ENCODE measurements at regions not wholly inside any gene's neighbourhood (a gene's known extent, or its start where the extent isn't known, plus 50 kb on each side); places are given as distances from the start of the nearest gene placed in this dataset.

DNA sequence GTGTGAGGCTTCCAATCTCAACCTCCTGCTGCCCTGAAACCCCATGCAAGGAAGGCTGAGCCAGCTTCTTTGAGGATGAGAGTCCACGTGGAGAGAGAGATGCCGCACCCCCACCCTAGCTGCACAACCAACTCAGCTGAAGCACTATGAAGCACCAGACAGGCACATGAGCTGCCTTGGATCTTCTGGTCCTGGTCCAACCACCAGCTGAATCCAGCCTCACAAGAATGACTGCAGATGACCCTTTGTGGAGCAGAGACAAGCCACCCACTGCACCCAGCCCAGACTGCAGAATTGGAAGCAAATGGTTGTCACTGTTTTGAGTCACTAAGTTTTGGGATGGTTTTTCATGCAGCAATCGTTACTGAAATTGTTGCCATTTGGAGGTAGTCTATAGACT, 149.6 kb upstream of the SYT13 start:
- DNase-seq = no peak

DNA sequence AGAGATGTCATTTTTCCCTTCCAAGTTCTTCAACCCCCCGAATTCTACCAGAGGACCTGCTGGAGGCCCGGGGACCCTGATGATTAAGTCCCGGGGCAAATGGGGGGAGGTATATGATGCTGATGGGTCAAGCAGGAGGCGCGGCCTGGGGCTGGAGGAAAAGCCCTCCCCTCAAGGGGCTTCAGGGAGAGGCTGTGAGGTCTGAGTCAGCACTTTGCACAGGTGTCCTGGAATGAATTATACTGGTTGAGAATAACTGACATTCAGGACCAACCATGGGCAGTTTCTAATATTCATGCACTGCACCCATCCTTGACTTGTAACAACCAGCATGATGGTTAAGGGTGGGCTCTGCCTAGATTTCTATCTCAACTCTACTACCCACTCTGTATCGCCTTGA, 146.8 kb upstream of the SYT13 start:
- no peak for DNase-seq

DNA sequence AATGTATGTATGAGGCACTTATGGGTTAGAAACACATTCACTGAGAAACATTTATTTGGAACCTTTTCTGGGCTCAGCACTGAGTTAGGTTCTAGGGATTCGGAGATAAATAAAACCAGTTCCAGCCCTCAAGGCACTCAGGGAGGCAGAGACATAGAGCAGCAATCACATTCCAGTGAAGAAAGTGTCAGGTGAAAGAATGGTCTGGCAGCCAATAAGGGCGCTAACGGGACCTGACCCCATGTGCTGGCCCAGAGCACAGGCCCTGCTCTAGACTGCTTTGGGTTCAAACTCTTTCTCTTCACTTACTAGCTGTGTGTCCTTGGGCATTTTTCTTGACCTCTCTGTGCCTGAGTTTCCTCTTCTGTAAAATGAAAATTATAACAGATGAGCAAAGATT, 146.0 kb upstream of the SYT13 start:
- no peak for DNase-seq

DNA sequence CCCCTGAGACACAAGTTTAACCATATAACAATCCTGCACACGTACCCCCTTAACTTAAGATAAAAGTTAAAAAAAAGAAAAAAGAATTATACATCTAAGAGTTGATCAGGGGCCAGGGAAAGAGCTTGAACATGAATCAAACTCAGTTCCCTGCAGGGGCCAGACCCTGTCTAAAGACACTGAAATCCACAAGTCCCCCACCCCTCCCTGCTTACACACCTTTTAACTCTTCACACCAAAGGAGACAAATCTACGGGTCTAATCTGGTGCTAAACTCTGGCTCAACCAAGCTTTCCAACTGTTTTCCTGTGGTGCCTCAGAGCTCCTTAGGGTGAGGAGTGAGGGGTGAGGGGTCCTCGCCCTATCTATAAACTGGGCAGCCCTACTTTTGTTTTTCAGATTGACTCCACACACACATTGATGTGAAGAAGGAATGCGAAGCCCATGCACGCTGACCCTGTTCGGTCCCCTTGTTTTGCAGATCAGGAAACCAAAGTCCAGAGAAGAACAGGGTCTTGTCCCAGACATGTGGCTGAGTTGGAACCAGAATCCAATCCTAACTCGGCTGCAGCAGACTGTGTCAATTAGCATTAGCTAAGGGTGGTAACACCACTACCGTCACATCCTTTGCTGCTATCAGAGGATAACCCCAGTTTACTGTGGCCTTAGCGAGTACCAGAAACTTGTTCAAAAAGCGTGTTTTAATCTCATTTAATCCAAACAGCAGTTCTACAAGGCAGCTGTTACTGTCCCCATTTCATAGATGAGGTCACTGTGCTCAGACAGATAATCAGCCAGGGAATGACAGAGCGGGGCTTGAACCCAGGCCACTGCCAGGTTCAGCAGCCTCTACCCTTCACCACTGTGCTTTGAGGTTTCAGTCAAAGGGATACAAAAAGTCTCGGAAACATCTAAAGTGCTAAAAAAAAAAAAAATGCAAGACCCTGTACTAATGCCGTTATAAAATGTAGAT, 145.2 kb upstream of the SYT13 start:
- DNase-seq = no peak

DNA sequence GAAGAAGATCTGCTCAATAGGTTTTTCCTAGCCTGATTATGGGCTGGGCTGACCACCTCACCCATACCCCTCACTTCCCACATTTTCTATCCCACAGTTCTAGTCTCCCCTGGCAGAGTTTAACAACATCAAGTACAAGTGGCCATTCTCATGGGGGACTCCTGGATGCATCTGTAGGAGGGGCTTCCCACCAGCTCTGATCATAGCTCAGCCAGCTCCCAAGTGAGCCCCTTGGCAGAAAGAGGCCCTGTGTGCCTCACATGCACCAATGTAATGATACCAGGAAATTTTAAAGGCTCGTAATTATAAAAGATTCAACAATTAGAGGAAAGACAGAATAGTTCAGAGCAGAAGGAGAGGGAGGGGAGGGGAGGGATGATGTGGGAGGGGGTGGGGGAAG, 144.2 kb upstream of the SYT13 start:
- no peak for DNase-seq

DNA sequence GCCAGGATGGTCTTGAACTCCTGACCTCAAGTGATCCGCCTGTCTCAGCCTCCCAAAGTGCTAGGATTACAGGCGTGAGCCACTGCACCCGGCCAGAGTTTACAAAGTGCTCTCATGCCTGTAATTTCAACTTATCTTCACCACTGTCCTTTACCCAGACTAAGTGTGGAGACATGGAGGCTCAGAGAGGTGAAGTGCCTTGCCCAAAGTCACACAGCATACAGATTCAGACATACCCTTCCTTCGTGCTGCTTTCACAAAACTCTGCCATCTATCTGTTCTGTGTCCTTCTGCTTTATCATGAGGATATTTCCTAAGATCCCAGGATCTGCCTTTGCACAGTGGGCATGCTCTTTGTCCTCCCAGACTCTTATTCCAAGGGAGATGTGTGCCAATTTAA, 143.6 kb upstream of the SYT13 start:
- no peak for DNase-seq

DNA sequence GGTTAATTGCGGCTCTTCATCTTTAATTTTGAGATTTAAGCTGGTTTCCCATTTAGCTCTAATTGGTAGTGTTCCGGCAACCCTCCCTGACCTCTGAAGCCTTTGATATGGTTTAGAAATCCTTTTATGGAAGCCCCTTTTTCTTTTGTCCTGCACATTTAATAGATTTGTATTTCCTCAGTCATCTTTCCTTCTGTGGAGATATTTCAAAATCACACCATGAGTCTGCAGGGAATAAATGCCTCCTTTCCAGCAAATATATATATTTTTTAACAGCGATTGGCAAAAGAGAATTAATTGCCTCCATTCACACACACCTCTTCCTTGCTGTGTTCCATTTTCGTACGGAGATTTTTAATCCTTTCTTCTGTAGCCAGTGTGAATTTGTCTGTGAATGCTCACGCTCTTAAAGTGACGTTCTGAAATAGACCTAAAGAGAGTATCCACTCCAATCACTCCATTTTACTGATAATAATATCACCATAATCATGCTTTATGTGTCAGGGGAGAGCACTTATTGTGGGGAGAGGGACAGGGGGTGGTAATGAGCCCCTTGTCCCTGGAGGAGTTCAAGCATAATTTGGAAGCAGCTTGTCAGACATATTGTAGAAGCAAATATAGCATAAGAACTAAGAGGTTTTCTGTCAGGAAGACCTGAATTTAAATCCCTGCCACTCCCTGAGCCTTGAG, 142.5 kb upstream of the SYT13 start:
- no peak for DNase-seq

DNA sequence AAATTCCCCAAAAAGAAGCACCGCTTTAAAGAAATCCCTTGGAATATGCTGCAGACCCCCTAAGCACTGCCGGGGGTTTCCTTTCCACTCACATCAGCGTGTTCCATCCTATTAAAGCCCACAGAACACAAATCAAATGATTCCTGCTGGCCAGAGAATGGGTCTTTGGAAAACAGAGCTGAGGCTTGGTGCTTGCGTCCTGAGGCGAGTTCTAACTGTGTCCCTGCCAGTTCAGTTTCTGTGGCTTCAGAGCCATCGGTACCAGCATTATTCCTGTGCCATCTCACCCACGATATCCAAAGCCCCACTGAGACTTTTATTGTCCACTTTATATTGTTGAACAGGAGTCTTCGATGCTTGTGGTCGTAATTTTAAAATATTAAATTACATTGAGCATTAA, 142.0 kb upstream of the SYT13 start:
- DNase-seq = no peak

DNA sequence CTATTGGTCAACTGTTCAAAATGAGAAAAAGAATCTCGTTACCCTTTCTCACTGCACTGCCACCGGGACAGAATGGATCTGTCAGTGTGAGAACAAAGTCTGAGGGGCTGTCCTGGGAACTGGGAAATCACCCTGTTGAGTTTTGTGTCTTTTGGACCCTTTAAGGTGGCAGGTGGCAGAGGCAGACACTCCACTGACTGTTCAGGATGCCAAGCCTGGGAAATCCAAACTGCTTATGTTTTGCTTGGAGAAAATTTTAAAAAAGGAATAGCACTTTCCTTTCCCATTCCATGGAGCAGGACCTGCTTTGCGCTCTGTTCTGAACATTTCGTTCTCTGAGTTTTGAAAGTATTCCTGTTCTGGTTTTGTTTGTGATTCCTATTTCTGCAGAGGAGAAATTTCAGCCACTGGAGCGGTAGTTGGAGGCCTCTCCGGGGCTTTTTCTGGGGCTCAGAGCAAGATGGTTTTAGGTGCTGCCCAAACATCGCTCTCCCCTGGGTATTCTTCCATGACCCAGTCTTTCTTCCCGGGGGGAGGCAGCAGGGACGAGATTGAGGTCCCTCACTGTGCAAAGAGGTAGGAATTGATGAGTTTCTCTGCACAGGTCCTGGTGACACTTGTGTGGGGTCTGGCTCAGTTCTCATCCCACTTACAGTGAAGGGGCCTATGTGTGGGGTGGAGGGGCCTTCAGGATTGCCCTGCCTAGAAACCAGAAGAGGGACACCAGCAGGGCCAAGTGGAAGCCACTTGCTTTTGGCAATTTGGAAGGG, 138.5 kb upstream of the SYT13 start:
- DNase-seq = no peak

DNA sequence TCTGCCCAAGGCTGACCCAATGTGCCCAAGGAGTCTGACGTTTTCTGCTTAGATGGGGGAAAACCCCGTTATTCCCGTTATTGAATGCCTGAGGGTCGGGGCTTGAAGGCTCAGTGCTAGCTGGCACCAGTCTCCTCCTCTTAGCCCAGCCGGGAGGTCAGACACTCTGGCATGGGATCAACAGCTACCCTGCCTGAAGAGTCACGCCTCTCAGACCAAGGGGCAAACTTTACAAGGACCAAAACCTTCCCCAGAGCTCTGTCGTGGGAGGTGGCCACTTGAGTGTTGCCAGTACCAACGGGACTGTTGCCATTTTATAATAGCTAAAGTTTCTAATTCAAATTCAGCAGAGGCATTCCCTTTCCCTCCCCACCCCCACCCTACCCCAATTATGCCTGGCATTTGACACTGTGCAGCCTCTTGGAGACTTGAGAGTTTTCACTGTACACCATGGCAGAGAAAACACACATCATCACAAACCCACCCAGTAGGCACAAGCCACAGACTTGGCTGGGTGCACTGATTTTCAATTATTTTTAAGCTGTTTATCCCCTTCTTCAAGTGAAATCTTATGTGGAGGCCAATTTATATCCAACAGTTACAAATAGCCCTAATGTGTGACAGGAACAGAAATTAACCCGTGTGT, 137.5 kb upstream of the SYT13 start:
- DNase-seq = no peak

DNA sequence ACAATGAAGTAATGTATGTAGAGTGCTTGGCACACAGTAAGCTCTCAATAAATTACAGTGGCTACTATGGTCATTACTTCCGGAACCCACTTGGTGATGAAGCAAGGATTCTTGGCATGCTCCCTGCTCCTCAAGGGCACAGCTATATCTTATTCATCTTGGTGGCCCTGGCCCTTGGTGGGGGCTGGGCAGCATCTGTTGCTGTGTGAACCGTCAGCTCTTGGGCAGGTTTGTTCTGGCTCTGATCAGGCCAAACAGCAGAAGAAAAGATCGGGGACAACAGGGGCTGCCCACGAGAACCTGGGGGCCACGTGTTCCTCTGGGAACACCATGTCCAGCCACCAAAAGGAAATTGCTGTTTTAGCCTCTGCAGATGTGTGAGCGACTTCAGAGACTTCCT, 136.9 kb upstream of the SYT13 start:
- DNase-seq = no peak

DNA sequence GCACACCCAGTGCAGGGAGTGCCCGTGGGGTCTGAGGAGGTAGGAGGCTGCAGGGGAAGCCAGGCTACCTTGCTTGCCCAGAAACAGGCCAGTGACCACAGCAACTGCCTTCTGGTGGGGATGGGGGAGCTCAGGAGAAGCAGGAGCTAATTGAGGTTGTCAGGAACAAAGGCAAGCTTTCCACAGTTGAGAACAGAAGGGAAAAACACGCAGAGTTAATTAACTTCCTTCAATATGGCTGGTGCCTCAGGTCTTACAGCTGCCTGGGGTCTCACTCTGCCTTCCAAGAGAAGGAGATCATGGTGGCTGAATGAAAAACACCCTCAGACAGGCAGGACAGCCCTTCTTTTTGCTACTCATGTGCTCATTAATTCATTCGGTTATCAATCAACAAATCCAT, 127.9 kb upstream of the SYT13 start:
- DNase-seq = no peak

DNA sequence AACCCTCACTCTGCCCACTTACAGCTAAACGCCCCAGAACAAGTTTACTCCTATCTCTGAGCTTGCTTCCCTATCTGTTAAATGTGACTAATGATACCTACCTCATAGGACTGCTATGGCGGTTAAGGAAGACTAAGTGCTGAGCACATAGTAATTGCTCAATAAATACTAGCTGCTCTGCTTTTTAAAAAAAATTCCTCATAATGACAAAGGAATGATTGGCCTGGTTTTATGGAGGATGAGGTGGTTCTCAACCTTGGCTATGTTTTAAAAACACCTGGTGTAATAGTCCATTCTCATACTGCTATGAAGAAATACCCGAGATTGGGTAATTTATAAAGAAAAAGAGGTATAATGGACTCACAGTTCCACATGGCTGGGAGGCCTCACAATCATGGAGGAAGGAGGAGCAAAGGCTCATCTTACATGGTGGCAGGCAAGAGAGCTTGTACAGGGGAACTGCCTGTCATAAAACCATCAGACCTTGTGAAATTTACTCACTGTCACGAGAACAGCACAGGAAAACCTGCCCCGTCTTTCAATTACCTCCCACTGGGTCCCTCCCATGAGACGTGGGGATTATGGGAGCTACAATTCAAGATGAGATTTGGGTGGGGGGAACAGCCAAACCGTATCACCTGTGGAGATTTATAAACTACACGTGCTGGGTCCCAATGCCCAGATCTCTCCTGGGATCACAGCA, 127.2 kb upstream of the SYT13 start:
- DNase-seq = no peak

DNA sequence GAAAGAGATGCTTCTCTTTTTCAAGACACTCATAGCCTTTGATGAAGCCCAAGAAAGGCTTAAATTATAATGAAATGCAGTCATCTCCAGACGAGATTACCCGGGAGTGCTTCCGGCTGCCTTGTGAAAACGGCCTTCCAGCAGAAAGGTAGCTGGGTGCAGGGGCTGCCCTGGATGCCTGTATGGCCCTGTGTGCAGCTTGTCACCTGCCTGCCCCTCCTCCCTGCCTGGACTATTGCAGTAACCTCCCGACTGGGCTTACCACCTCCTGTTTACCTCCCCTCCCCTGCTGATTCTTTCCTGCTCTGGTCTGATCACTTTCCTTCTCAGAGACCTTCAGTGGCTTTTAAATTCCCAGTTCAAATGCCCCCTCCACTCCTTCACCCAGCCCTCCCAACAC, 126.4 kb upstream of the SYT13 start:
- DNase-seq = no peak

DNA sequence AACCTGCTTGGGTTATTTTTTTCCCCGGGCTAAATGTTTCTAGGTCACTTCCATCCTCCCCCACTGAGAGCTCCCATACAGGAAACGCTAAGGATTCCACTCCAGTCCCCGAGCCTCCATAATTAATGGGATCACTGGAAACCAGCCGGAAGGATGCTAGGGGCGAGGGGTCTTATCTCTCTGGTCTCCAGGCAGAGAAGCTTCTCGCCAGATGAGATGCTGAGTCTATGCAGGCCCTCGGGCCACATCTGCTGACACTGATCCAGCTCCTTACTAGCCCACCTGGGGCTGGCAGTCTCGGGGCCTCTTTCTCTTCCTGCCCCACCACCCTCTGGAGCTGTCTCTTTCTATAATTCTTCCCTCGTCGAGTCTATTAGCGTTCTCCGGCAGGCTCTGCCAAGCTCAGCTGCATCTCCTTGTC, 125.9 kb upstream of the SYT13 start:
- no peak for DNase-seq

DNA sequence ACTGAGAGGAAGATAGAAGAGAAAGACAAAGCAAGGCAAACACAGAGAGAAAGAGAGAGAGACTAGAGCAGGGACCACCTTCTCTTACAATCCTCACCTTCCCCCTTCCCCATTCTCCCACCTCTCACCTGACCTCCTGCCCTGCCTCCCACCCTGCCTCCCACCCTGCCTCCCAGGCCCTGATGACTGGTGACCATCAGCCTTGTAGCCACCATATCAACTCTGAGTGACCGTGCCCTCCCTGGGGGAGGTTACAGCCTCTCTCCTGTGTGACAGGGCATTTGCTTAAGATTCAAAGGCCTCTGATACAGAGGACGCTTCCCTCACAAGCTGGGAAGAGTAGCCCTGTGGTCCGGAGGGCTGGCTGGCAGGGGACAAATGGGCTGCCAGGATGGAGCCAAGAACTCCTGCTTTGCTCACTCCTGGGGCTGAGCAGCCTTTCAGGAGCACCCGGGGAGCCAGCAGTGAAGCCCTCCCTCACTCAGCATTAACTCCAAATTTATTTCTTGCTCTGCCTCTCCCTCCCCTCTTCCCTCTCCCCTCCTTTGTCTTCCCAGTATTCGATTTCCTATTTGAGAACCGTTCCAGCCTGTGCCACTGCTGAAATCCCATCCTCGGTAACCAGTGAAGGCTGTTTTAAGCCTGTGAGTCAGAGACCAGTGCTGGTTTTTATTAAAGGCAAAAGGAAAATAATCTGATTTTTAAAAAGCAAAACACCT, 125.2 kb upstream of the SYT13 start:
- DNase-seq = no peak

DNA sequence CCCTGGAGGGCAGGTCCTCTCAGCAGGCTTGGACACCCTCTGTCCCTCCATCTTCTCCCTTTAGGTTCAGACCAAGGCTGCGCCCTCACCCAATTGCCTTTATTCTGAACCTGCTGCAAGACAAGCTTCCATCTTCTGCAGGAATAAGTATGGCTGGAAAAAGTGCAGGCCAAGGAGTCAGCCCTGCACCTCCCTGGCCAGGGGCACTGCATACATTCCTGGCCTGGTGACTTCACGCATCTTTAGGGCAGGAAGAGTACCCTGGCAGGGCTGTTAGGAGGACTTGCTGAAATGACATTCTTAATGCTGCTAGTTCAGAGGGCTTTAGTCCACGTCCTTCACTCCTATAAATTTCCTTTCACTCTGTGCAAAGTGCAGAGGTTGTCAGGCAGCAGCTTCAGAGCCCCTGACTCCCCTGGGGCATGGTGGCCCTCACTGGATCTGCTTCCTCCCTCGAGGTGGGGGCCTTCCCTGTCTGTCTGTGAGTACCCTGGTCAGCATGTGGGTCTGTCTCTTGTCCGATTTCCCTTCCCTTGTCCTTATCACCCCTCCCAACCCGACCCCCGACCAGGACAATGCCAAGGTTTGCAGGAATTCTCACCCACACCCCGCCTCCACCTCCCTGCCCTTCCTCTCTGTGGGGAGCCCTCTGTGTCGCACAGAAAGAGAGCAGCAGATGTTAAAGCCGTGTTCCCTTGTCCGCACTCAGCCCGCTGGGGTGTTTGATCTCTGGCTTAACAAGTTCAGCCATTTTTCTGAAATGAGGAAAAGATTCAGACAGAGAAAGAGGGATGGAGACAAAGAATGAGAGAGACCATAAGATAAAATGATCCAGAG, 124.5 kb upstream of the SYT13 start:
- no peak for DNase-seq

DNA sequence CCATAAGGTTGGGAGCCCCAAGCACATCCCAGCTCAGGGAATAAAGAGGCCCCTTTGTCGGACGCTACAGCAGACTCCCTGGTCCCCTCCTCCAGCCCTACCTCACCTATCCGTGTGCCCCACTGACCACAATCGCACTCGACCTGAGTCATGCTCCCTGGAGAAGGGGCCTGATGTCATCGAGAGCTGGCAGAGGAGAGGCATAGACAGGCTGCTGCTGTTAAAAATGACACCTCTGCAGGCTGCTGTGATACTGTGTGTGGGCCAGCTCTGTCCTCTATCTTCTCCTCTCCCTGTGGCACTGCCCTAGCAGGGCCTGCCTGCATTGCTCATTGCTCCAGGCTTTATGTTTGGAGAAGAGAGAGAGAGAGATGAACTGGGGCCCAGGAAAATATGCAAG, 123.4 kb upstream of the SYT13 start:
- no peak for DNase-seq

DNA sequence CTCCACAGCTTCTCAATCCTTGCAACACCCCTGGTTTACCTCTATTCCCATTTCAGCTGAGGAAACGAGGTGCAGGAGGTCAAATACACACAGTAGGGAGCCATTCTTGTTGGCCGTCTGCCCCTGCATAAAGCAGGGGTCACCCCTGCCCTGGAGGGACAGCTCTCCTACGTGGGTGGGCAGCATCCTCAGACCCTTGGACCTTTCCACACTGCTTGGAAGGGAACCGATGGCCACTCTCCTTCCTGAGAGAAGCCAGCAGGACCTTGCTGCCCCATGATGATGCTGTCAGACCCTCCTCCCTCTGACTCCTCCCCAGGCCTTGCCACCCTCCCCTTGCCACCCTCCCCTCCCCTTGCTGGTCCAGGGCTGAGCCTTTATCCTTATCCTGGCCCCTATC, 121.1 kb upstream of the SYT13 start:
- DNase-seq = no peak

DNA sequence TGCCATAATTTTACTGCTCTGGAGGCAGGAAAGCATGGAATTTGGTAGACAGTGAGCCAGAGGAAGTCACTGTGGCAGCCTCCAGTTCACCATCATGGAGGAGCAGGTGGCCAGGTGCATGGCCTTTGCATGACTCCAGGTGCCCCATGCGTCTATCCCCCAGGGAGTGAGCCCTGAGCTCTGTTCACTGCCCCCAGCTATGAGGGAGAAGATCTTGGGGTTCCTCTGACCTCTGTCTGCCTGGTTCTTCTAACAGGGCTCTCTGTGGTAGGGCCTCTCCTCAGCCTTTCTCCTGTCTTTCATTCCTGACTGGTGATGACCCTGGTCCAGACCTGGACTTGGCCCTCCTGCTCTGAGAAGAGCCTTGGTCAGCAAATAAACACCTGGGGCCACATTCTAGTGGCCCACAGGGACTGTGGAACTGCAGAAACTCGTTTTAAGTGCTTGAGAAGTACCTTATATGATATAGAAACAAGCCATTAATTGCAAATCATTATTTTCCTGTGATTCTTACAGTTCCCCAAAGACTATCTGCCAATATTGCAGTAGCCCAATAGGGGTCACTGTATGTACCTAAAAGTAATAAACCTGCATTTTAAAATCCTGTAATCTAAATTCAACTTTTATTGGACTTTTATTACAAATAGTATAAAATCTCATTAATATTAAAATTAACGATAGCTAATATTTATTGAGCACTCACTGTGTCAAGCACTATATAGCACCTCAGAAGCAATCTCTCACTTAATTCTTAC, 120.0 kb upstream of the SYT13 start:
- no peak for DNase-seq
